Esophagus squamous epithelium (tissue), 5 donors: ENCODE measurements at regions not wholly inside any gene's neighbourhood (a gene's known extent, or its start where the extent isn't known, plus 50 kb on each side); places are given as distances from the start of the nearest gene placed in this dataset.

Source experiments
- DNase-seq: peaks from one replicate; lab custom pipeline; 2025; lab: John Stamatoyannopoulos, UW
- H3K27ac ChIP-seq, 4 donors: fragments of 200-600 bp; sonication (generic); one replicate each; pipeline ENCODE4 v1.5.1; 2016 to 2019; ENCODE audit warnings: mild to moderate bottlenecking in 1 of 4
- H3K27me3 ChIP-seq, 4 donors: fragments of 200-600 bp; sonication (generic); 1 replicate in 3 of 4; 2 replicates in 1 of 4; pipeline versions ENCODE4 v1.5.1 to v1.6.0; 2017 to 2021; ENCODE audit warnings: antibody characterized with exemption in 1 of 4
- H3K36me3 ChIP-seq, 3 donors: fragments of 200-600 bp; sonication (generic); one replicate each; pipeline ENCODE4 v1.5.1; 2016 to 2019
- H3K4me1 ChIP-seq, 3 donors: fragments of 200-600 bp; sonication (generic); one replicate each; pipeline ENCODE4 v1.5.1; 2017 to 2019
- H3K4me3 ChIP-seq, 4 donors: fragments of 200-600 bp; sonication (generic); 1 replicate in 3 of 4; 2 replicates in 1 of 4; pipeline ENCODE4 v1.5.1; 2016 to 2019; ENCODE audit warnings: mild to moderate bottlenecking in 2 of 4, moderate library complexity in 1 of 4
- H3K9me3 ChIP-seq, 3 donors: fragments of 200-600 bp; sonication (generic); one replicate each; pipeline ENCODE4 v1.5.1; 2016 to 2019
- POLR2A ChIP-seq, 4 donors: fragments of 450-650 bp; IDR thresholded peaks; one replicate each; pipeline ENCODE4 v1.6.1; 2017; ENCODE audit warnings: antibody characterized with exemption in 4 of 4, mild to moderate bottlenecking in 4 of 4, moderate library complexity in 3 of 4
- WGBS, 2 donors: methylation state at CpG; one replicate each; pipeline ENCODE4 v1.1.5; 2018; 5-methylcytosine and 5-hydroxymethylcytosine counted together
- intact Hi-C: fragments of 100-400 bp; cut with DNase I; formaldehyde crosslinking; loops from one replicate; pipeline ENCODE4 v1.15.0; 2022
- TF ChIP-seq, protein P1 (sequence below), 6 experiments: fragments of 450-650 bp in 4 of 6; fragments of 200-600 bp in 2 of 6; sonication (generic) in 2 of 6; IDR thresholded peaks; one replicate each; pipeline ENCODE4 v1.5.1; 2016 to 2019; ENCODE audit warnings: antibody characterized with exemption in 6 of 6, mild to moderate bottlenecking in 4 of 6, moderate library complexity in 4 of 6
- donor health status: DM: yes; HTN: yes; CAD: no.

DNA sequence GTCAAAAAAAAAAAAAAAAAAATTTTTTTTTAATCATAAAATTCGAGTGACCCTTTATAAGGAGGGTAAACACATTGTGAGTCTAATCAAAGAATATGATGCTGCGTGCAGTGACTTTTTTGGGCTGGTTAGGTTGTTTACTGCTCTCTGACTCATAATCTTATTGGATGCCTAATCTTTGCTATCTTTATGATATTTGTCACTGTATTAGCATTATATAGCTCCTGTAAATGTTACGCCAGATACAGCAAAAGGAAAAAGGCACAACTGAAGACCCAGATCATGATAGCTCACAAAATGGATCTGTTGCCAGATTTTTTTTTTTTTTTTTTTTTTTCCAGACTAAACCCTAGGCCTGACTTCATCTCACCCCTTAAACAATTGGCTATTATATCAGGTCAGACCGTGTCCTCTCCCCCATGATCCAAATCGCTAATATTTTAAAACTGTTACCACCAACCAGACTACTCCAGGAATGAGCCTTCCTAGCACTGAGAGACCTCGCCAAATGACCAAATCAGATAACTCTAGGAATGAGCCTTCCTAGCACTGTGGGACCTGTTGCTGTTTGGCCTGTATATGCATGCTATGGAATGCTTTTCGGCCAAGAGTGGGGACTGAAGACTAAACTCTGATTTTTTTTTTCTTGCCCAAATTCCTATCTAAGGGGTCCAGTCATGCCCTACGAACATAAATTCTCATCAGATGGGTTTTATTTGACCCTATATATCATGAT, 131.7 kb upstream of the MYO10 start:
- WGBS, 2 donors, result 82 to 87% methylated on average over 8 of the region's 8 CpGs
- intact Hi-C loops, result no loop called here
- no peak for DNase-seq

GRCh38 chr5:17069995-17070511, 134.0 kb upstream of the MYO10 start:
- WGBS, 2 donors, result 52 to 61% methylated on average over 9 to 11 of the region's 13 CpGs
- H3K27ac ChIP-seq, result no peak overlapping the region
- TF ChIP-seq, protein P1, sequence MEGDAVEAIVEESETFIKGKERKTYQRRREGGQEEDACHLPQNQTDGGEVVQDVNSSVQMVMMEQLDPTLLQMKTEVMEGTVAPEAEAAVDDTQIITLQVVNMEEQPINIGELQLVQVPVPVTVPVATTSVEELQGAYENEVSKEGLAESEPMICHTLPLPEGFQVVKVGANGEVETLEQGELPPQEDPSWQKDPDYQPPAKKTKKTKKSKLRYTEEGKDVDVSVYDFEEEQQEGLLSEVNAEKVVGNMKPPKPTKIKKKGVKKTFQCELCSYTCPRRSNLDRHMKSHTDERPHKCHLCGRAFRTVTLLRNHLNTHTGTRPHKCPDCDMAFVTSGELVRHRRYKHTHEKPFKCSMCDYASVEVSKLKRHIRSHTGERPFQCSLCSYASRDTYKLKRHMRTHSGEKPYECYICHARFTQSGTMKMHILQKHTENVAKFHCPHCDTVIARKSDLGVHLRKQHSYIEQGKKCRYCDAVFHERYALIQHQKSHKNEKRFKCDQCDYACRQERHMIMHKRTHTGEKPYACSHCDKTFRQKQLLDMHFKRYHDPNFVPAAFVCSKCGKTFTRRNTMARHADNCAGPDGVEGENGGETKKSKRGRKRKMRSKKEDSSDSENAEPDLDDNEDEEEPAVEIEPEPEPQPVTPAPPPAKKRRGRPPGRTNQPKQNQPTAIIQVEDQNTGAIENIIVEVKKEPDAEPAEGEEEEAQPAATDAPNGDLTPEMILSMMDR (IDR thresholded peaks at IDR 0.05), result no peak
- no peak for TF ChIP-seq POLR2A (IDR thresholded peaks at IDR 0.05)

More for the DNA sequence above, 131.7 kb upstream of the MYO10 start:
- no peaks in the 10 kb centered on the region for H3K27me3 ChIP-seq
- H3K9me3 ChIP-seq, result no peaks in the 10 kb centered on the region
- H3K4me3 ChIP-seq, result no peak overlapping the region
- H3K4me1 ChIP-seq, result no peaks in the 10 kb centered on the region
- H3K27ac ChIP-seq, result no peak overlapping the region
- TF ChIP-seq, protein P1 (IDR thresholded peaks at IDR 0.05), result no peak
- TF ChIP-seq POLR2A (IDR thresholded peaks at IDR 0.05), result no peak
- no peaks in the 10 kb centered on the region for H3K36me3 ChIP-seq

GRCh38 chr5:17070647-17071046, 134.6 kb upstream of the MYO10 start:
- Histone ChIP-seq H3K4me1 (no peaks in the 10 kb centered on the region), H3K4me3 (no peak overlapping the region), H3K36me3 (no peaks in the 10 kb centered on the region), H3K27me3 (no peaks in the 10 kb centered on the region), H3K27ac (no peak overlapping the region), H3K9me3 (no peaks in the 10 kb centered on the region)
- 40 to 46% methylated on average over 6 of the region's 6 CpGs for WGBS, 2 donors
- intact Hi-C loops, result no loop called here
- DNase-seq, result no peak
- no peak for TF ChIP-seq POLR2A (IDR thresholded peaks at IDR 0.05)
- TF ChIP-seq, protein P1 (IDR thresholded peaks at IDR 0.05), result no peak

More at GRCh38 chr5:17069995-17070511, 134.0 kb upstream of the MYO10 start:
- H3K4me1 ChIP-seq, result no peaks in the 10 kb centered on the region
- H3K36me3 ChIP-seq, result no peaks in the 10 kb centered on the region
- H3K27me3 ChIP-seq, result no peaks in the 10 kb centered on the region
- DNase-seq, result no peak
- intact Hi-C loops, result no loop called here
- H3K9me3 ChIP-seq, result no peaks in the 10 kb centered on the region
- H3K4me3 ChIP-seq, result no peak overlapping the region

DNA sequence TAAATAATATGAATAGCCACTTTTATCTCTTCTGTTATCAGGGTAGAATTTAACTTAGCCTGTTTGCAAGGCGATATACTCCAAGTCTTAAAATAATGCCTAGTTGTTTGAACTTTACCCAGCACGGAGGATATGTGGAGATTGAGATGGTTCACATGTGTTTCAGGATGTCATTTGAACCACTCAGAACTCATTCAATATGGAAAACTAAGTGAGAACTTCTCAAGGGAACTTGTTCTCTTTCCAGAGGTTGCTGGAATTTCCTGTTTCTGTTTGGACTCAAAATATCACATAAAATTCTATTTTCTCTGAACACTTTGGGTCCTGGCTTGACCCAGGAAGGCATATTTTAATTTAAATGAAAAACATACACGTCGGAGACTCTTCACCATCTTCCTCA, 139.1 kb upstream of the MYO10 start:
- no peaks in the 10 kb centered on the region for H3K9me3 ChIP-seq
- no peaks in the 10 kb centered on the region for H3K27me3 ChIP-seq
- WGBS, 2 donors, result 61 to 76% methylated on average over 4 of the region's 4 CpGs
- H3K27ac ChIP-seq, result no peak overlapping the region
- intact Hi-C loops, result no loop called here
- H3K4me1 ChIP-seq, result no peaks in the 10 kb centered on the region
- H3K36me3 ChIP-seq, result no peaks in the 10 kb centered on the region
- H3K4me3 ChIP-seq, result no peak overlapping the region
- TF ChIP-seq, protein P1 (IDR thresholded peaks at IDR 0.05), result no peak
- TF ChIP-seq POLR2A (IDR thresholded peaks at IDR 0.05), result no peak
- no peak for DNase-seq

GRCh38 chr5:17076272-17076671, 140.2 kb upstream of the MYO10 start:
- WGBS, 2 donors, result 85 to 91% methylated on average over 2 of the region's 2 CpGs
- Histone ChIP-seq H3K4me3 (no peak overlapping the region), H3K9me3 (no peaks in the 10 kb centered on the region), H3K36me3 (no peaks in the 10 kb centered on the region), H3K27me3 (no peaks in the 10 kb centered on the region), H3K4me1 (no peaks in the 10 kb centered on the region), H3K27ac (no peak overlapping the region)
- no peak for TF ChIP-seq POLR2A (IDR thresholded peaks at IDR 0.05)
- TF ChIP-seq, protein P1 (IDR thresholded peaks at IDR 0.05), result no peak
- intact Hi-C loops, result no loop called here
- DNase-seq, result no peak
